Left lung (tissue), 4 donors: ENCODE measurements at regions not wholly inside any gene's neighbourhood (a gene's known extent, or its start where the extent isn't known, plus 50 kb on each side); places are given as distances from the start of the nearest gene placed in this dataset.

Experiments used
- ATAC-seq: fragments of 200-7000 bp; cut with Tn5 transposase; one replicate; pipeline ENCODE4 v1.9.1; 2020; ENCODE audit warnings: moderate library complexity
- DNase-seq, 4 donors: peaks; one replicate each; pipeline ENCODE4 v3.0.0-alpha.2; 2013 to 2020
- H3K27ac ChIP-seq, 2 donors: fragments of 200-600 bp; sonication (generic) in 1 of 2; one replicate each; pipeline versions ENCODE4 v1.5.0 to v1.8.0; 2020 to 2021
- H3K27me3 ChIP-seq, 2 donors: fragments of 200-600 bp; sonication (generic) in 1 of 2; one replicate each; pipeline versions ENCODE4 v1.5.0 to v1.8.0; 2020 to 2021
- H3K36me3 ChIP-seq, 2 donors: fragments of 200-600 bp; sonication (generic) in 1 of 2; one replicate each; pipeline versions ENCODE4 v1.5.0 to v1.8.0; 2020 to 2021
- H3K4me1 ChIP-seq, 2 donors: fragments of 200-600 bp; one replicate each; pipeline ENCODE4 v1.8.0; 2021
- H3K4me3 ChIP-seq, 2 donors: fragments of 200-600 bp; sonication (generic) in 1 of 2; one replicate each; pipeline versions ENCODE4 v1.5.0 to v1.8.0; 2020 to 2021; ENCODE audit warnings: mild to moderate bottlenecking in 1 of 2
- H3K9me3 ChIP-seq, 2 donors: fragments of 200-600 bp; sonication (generic) in 1 of 2; one replicate each; pipeline versions ENCODE4 v1.5.0 to v1.8.0; 2020 to 2021
- CTCF ChIP-seq, 2 donors: fragments of 200-600 bp; sonication (generic) in 1 of 2; IDR thresholded peaks; one replicate each; pipeline versions ENCODE4 v1.5.0 to v1.8.0; 2021; ENCODE audit warnings: antibody characterized with exemption in 2 of 2
- intact Hi-C, 2 donors: fragments of 100-400 bp; cut with DNase I; formaldehyde crosslinking; loops; one replicate each; pipeline versions ENCODE4 v1.11.2 to v1.14.2; 2022
- donor health status: DM: no; HTN: yes; CAD: no.
- donor health status: DM: no; HTN: no; CAD: no.

GRCh38 chr10:121355161-121355560 is 243.1 kb downstream of the FGFR2 start:
- no peaks in the 10 kb centered on the region for H3K36me3 ChIP-seq
- DNase-seq (no peak), ATAC-seq (no peak)
- TF ChIP-seq CTCF (IDR thresholded peaks at IDR 0.05): no peak
- no peak overlapping the region for H3K4me3 ChIP-seq
- no peak overlapping the region for H3K27ac ChIP-seq
- no peaks in the 10 kb centered on the region for H3K9me3 ChIP-seq
- intact Hi-C loops: no loop called here
- H3K4me1 ChIP-seq: no peaks in the 10 kb centered on the region
- no peaks in the 10 kb centered on the region for H3K27me3 ChIP-seq

GRCh38 chr10:121356183-121356582 is 242.1 kb downstream of the FGFR2 start:
- no peaks in the 10 kb centered on the region for H3K9me3 ChIP-seq
- DNase-seq (no peak), ATAC-seq (no peak)
- no peak overlapping the region for H3K4me3 ChIP-seq
- H3K36me3 ChIP-seq: no peaks in the 10 kb centered on the region
- no peak overlapping the region for H3K27ac ChIP-seq
- intact Hi-C loops: no loop called here
- no peaks in the 10 kb centered on the region for H3K4me1 ChIP-seq
- no peak for TF ChIP-seq CTCF (IDR thresholded peaks at IDR 0.05)
- no peaks in the 10 kb centered on the region for H3K27me3 ChIP-seq

GRCh38 chr10:121357401-121357800 is 240.8 kb downstream of the FGFR2 start:
- no peaks in the 10 kb centered on the region for H3K27me3 ChIP-seq
- ATAC-seq: no peak
- H3K4me1 ChIP-seq: no peaks in the 10 kb centered on the region
- intact Hi-C loops: no loop called here
- no peaks in the 10 kb centered on the region for H3K36me3 ChIP-seq
- no peak overlapping the region for H3K4me3 ChIP-seq
- TF ChIP-seq CTCF (IDR thresholded peaks at IDR 0.05): no peak
- no peak for DNase-seq
- H3K27ac ChIP-seq: no peak overlapping the region
- H3K9me3 ChIP-seq: no peaks in the 10 kb centered on the region

- ATAC-seq (peak; percentile 96), DNase-seq (peak in 2 of 4 donors; percentile 66 to 68)
- intact Hi-C loops: no loop called here
Measured at GRCh38 chr10:121362026-121362425, 236.2 kb downstream of the FGFR2 start.

GRCh38 chr10:121365566-121365965 is 232.7 kb downstream of the FGFR2 start:
- TF ChIP-seq CTCF (IDR thresholded peaks at IDR 0.05): no peak
- Histone ChIP-seq H3K27me3 (no peaks in the 10 kb centered on the region), H3K4me3 (no peak overlapping the region), H3K36me3 (no peaks in the 10 kb centered on the region), H3K4me1 (no peaks in the 10 kb centered on the region), H3K9me3 (no peaks in the 10 kb centered on the region), H3K27ac (no peak overlapping the region)
- peak in 1 of 4 donors; percentile 69 for DNase-seq
- intact Hi-C loops: no loop called here
- ATAC-seq: no peak

More at GRCh38 chr10:121362026-121362425, 236.2 kb downstream of the FGFR2 start:
- no peaks in the 10 kb centered on the region for H3K27me3 ChIP-seq
- H3K4me1 ChIP-seq: no peaks in the 10 kb centered on the region
- no peak for TF ChIP-seq CTCF (IDR thresholded peaks at IDR 0.05)
- no peaks in the 10 kb centered on the region for H3K9me3 ChIP-seq
- no peak overlapping the region for H3K4me3 ChIP-seq
- H3K27ac ChIP-seq: peak overlapping the region in 1 of 2 donors; percentile 23
- H3K36me3 ChIP-seq: no peaks in the 10 kb centered on the region
